ENCODE measurements at regions not wholly inside any gene's neighbourhood (a gene's known extent, or its start where the extent isn't known, plus 50 kb on each side); places are given as distances from the start of the nearest gene placed in this dataset.
"Not testable (repeated sequence)": the region's sequence is repeated elsewhere in the genome, so short reads cannot be mapped to it uniquely, and the experiment has no call there.

GRCh38 chr7:33789871-33790630 is 115.3 kb upstream of the BMPER start:
- peak; percentile 18 for DNase-seq

GRCh38 chr7:33790746-33791145 is 114.6 kb upstream of the BMPER start:
- no peak for DNase-seq

- DNase-seq: peak; percentile 28
These were observed 113.3 kb upstream of the BMPER start for GRCh38 chr7:33792041-33792440.

GRCh38 chr7:33792547-33793105 is 112.7 kb upstream of the BMPER start:
- no peak for DNase-seq

GRCh38 chr7:33793616-33794015 is 111.7 kb upstream of the BMPER start:
- DNase-seq: no peak

- no peak for DNase-seq
These were observed 110.9 kb upstream of the BMPER start for GRCh38 chr7:33794419-33794818.

GRCh38 chr7:33794959-33795358 is 110.4 kb upstream of the BMPER start:
- no peak for DNase-seq

GRCh38 chr7:33796538-33796937 is 108.8 kb upstream of the BMPER start:
- no peak for DNase-seq

GRCh38 chr7:33797512-33797911 is 107.8 kb upstream of the BMPER start:
- not testable (repeated sequence) for DNase-seq

- DNase-seq: peak; percentile 19
These were observed 106.5 kb upstream of the BMPER start for GRCh38 chr7:33798686-33799325.

- no peak for DNase-seq
These were observed 105.6 kb upstream of the BMPER start for GRCh38 chr7:33799766-33800165.

- DNase-seq: no peak
These were observed 102.7 kb upstream of the BMPER start for GRCh38 chr7:33802600-33802999.

- DNase-seq: no peak
These were observed 101.1 kb upstream of the BMPER start for GRCh38 chr7:33804140-33804660.

GRCh38 chr7:33805630-33806233 is 99.6 kb upstream of the BMPER start:
- DNase-seq: peak; percentile 62

- no peak for DNase-seq
These were observed 98.8 kb upstream of the BMPER start for GRCh38 chr7:33806298-33807154.

GRCh38 chr7:33807155-33807530 is 98.2 kb upstream of the BMPER start:
- no peak for DNase-seq

GRCh38 chr7:33807779-33808482 is 97.4 kb upstream of the BMPER start:
- DNase-seq: peak; percentile 87

GRCh38 chr7:33809228-33809627 is 96.1 kb upstream of the BMPER start:
- no peak for DNase-seq

- no peak for DNase-seq
These were observed 95.0 kb upstream of the BMPER start for GRCh38 chr7:33810356-33810755.

GRCh38 chr7:33813331-33813730 is 92.0 kb upstream of the BMPER start:
- DNase-seq: no peak

GRCh38 chr7:33814400-33814799 is 90.9 kb upstream of the BMPER start:
- DNase-seq: no peak

- DNase-seq: no peak
These were observed 90.4 kb upstream of the BMPER start for GRCh38 chr7:33814936-33815335.

Data from fibroblast of skin of back (primary cell).